ENCODE measurements at regions not wholly inside any gene's neighbourhood (a gene's known extent, or its start where the extent isn't known, plus 50 kb on each side); places are given as distances from the start of the nearest gene placed in this dataset.

GRCh38 chr2:238557431-238557830, 130.7 kb downstream of the ASB1 start:
- Histone ChIP-seq H3K4me1 (no peaks in the 10 kb centered on the region), H3K36me3 (no peaks in the 10 kb centered on the region), H3K4me3 (no peak overlapping the region), H3K27me3 (peaks cover 0 to 3% of the 10 kb centered on the region in 2 donors), H3K9me3 (peaks cover 0 to 25% (median 4%) of the 10 kb centered on the region in 4 donors), H3K27ac (no peak overlapping the region)
- 89 to 90% methylated on average over 5 of the region's 5 CpGs for WGBS, 2 donors
- TF ChIP-seq CTCF (IDR thresholded peaks at IDR 0.05) = no peak
- no peak for TF ChIP-seq EP300 (IDR thresholded peaks at IDR 0.05)
- no peak for TF ChIP-seq POLR2A (IDR thresholded peaks at IDR 0.05)
- no peak for DNase-seq (ENCODE audit: low spot score in 2 of 2)

- DNase-seq (ENCODE audit: low spot score in 2 of 2) = no peak
- Histone ChIP-seq H3K36me3 (no peaks in the 10 kb centered on the region), H3K4me1 (no peaks in the 10 kb centered on the region), H3K4me3 (no peak overlapping the region), H3K9me3 (peaks cover 0 to 20% (median 2%) of the 10 kb centered on the region in 4 donors), H3K27me3 (peaks cover 0 to 4% of the 10 kb centered on the region in 2 donors), H3K27ac (no peak overlapping the region)
- WGBS, 2 donors = 70 to 73% methylated on average over 11 of the region's 11 CpGs
- TF ChIP-seq CTCF (IDR thresholded peaks at IDR 0.05) = no peak
- TF ChIP-seq POLR2A (IDR thresholded peaks at IDR 0.05) = no peak
- no peak for TF ChIP-seq EP300 (IDR thresholded peaks at IDR 0.05)
These were observed 131.2 kb downstream of the ASB1 start for GRCh38 chr2:238557936-238558335.

GRCh38 chr2:238558456-238559099, 131.9 kb downstream of the ASB1 start:
- H3K27me3 ChIP-seq = peaks cover 0 to 4% of the 10 kb centered on the region in 2 donors
- TF ChIP-seq EP300 (IDR thresholded peaks at IDR 0.05) = no peak
- TF ChIP-seq CTCF (IDR thresholded peaks at IDR 0.05) = no peak
- TF ChIP-seq POLR2A (IDR thresholded peaks at IDR 0.05) = no peak
- H3K4me3 ChIP-seq = no peak overlapping the region
- H3K36me3 ChIP-seq = no peaks in the 10 kb centered on the region
- DNase-seq (ENCODE audit: low spot score in 2 of 2) = no peak
- 88 to 91% methylated on average over 19 of the region's 19 CpGs for WGBS, 2 donors
- peaks cover 0 to 13% (median under 1%) of the 10 kb centered on the region in 4 donors for H3K9me3 ChIP-seq
- H3K4me1 ChIP-seq = no peaks in the 10 kb centered on the region
- no peak overlapping the region for H3K27ac ChIP-seq

GRCh38 chr2:238560234-238560633, 133.5 kb downstream of the ASB1 start:
- Histone ChIP-seq H3K4me1 (no peaks in the 10 kb centered on the region), H3K36me3 (no peaks in the 10 kb centered on the region), H3K4me3 (no peak overlapping the region), H3K9me3 (no peaks in the 10 kb centered on the region), H3K27me3 (peaks cover 0 to 4% of the 10 kb centered on the region in 2 donors), H3K27ac (no peak overlapping the region)
- TF ChIP-seq EP300 (IDR thresholded peaks at IDR 0.05) = no peak
- no peak for TF ChIP-seq CTCF (IDR thresholded peaks at IDR 0.05)
- TF ChIP-seq POLR2A (IDR thresholded peaks at IDR 0.05) = no peak
- WGBS, 2 donors = 67 to 68% methylated on average over 8 to 11 of the region's 11 CpGs
- DNase-seq (ENCODE audit: low spot score in 2 of 2) = no peak

- peaks cover 0 to 4% of the 10 kb centered on the region in 2 donors for H3K27me3 ChIP-seq
- H3K4me1 ChIP-seq = no peaks in the 10 kb centered on the region
- H3K9me3 ChIP-seq = no peaks in the 10 kb centered on the region
- no peaks in the 10 kb centered on the region for H3K36me3 ChIP-seq
- WGBS, 2 donors = 82 to 84% methylated on average over 6 of the region's 6 CpGs
- H3K27ac ChIP-seq = no peak overlapping the region
- TF ChIP-seq EP300 (IDR thresholded peaks at IDR 0.05) (no peak), CTCF (IDR thresholded peaks at IDR 0.05) (no peak), POLR2A (IDR thresholded peaks at IDR 0.05) (no peak)
- no peak overlapping the region for H3K4me3 ChIP-seq
- no peak for DNase-seq (ENCODE audit: low spot score in 2 of 2)
These were observed 134.5 kb downstream of the ASB1 start for GRCh38 chr2:238561230-238561629.

Measured in tibial nerve (tissue), 4 donors.